ENCODE measurements at regions not wholly inside any gene's neighbourhood (a gene's known extent, or its start where the extent isn't known, plus 50 kb on each side); places are given as distances from the start of the nearest gene placed in this dataset.

DNA sequence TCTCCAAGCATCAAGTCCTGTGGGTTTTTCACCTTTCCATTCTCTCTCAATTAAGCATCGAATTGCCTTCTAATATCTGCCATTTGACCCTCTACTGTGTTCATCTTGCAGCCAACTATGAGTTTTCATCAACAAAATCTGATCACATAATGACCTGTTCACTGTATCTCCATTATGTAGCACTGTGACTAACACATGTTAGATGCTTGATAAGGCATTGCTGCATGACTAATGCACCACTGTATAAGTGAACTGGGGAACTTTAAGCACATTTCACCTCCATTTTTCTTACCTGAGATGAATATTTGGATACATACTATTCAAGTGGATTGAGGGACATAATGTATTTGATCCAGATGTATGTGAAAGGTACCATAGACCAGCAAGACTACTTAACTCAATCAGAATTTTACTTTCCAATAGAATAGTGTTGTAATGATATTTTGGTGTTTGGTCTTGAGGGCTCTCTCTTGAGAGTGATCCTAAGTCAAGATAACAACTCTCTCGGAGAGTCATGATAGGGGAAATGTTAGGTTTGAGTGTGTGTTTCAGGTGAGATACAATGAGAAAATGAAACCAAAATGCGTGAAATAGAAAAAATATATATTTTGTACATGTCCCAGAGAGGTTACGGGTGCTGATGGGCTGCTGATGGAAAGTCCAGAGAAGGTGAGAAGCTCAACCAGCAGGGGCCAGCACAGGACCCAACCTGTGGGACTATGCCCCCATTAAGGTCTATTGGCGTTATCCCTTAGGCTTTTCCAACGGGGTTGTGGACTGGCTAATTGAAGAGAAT is 60.2 kb upstream of the HS3ST1 start:
- no peak overlapping the region for H3K4me3 ChIP-seq (ENCODE audit: low read depth in 1 of 3, low read length in 3 of 3)
- no peak overlapping the region for H3K9ac ChIP-seq (ENCODE audit: low read depth in 1 of 2, low read length in 2 of 2)
- H3K9me3 ChIP-seq (ENCODE audit: control insufficient read depth in 4 of 4, low read length in 3 of 4): no peaks in the 10 kb centered on the region
- DNase-seq (ENCODE audit: low spot score): no peak
- no peak overlapping the region for H3K27ac ChIP-seq (ENCODE audit: low read depth in 1 of 2, low read length in 2 of 2)
- no peaks in the 10 kb centered on the region for H3K36me3 ChIP-seq (ENCODE audit: control insufficient read depth in 4 of 4, insufficient read depth in 3 of 4, low read depth in 1 of 4, low read length in 3 of 4)
- H3K4me1 ChIP-seq (ENCODE audit: control insufficient read depth in 4 of 4, insufficient read depth in 4 of 4, low read length in 3 of 4): no peaks in the 10 kb centered on the region
- TF ChIP-seq SP1 (IDR thresholded peaks at IDR 0.05) (no peak), JUND (IDR thresholded peaks at IDR 0.05) (no peak), ATF3 (IDR thresholded peaks at IDR 0.05) (no peak), RAD21 (IDR thresholded peaks at IDR 0.05) (no peak), REST (IDR thresholded peaks at IDR 0.05) (no peak), HNF4G (IDR thresholded peaks at IDR 0.05) (no peak), FOXA2 (IDR thresholded peaks at IDR 0.05) (no peak), GABPA (IDR thresholded peaks at IDR 0.05 in 1 of 2, conservative IDR thresholded peaks at IDR 0.05 in 1 of 2) (no peak), HNF4A (conservative IDR thresholded peaks at IDR 0.05) (no peak), MAX (IDR thresholded peaks at IDR 0.05) (no peak), RXRA (IDR thresholded peaks at IDR 0.05) (no peak), FOXA1 (IDR thresholded peaks at IDR 0.05) (no peak), NR2F2 (IDR thresholded peaks at IDR 0.05) (no peak), YY1 (IDR thresholded peaks at IDR 0.05) (no peak), TAF1 (conservative IDR thresholded peaks at IDR 0.05) (no peak), CTCF (IDR thresholded peaks at IDR 0.05; ENCODE audit: low read depth, low read length, missing input control) (no peak)
- TF ChIP-seq, protein P1, sequence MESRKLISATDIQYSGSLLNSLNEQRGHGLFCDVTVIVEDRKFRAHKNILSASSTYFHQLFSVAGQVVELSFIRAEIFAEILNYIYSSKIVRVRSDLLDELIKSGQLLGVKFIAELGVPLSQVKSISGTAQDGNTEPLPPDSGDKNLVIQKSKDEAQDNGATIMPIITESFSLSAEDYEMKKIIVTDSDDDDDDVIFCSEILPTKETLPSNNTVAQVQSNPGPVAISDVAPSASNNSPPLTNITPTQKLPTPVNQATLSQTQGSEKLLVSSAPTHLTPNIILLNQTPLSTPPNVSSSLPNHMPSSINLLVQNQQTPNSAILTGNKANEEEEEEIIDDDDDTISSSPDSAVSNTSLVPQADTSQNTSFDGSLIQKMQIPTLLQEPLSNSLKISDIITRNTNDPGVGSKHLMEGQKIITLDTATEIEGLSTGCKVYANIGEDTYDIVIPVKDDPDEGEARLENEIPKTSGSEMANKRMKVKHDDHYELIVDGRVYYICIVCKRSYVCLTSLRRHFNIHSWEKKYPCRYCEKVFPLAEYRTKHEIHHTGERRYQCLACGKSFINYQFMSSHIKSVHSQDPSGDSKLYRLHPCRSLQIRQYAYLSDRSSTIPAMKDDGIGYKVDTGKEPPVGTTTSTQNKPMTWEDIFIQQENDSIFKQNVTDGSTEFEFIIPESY (IDR thresholded peaks at IDR 0.05): no peak
- H3K27me3 ChIP-seq (ENCODE audit: control insufficient read depth in 4 of 4, insufficient read depth in 4 of 4, low read length in 3 of 4): no peaks in the 10 kb centered on the region
- WGBS: 74% methylated on average over 6 of the region's 6 CpGs
